HEK293 (cell line): ENCODE measurements at regions not wholly inside any gene's neighbourhood (a gene's known extent, or its start where the extent isn't known, plus 50 kb on each side); places are given as distances from the start of the nearest gene placed in this dataset.

ENCODE experiments used
- CTCF ChIA-PET: fragments of 350-600 bp; formaldehyde crosslinking; extraction: SDS; loops from one replicate; lab custom pipeline; 2021; ENCODE audit warnings: antibody characterized with exemption; lab: Yijun Ruan, JAX
- POLR2A ChIA-PET: fragments of 300-600 bp; formaldehyde crosslinking; extraction: SDS; loops from one replicate; lab custom pipeline; 2020; ENCODE audit warnings: antibody characterized with exemption, inconsistent platforms; lab: Yijun Ruan, JAX
- H3K27ac ChIP-seq: fragments of 200-500 bp; sonication (Bioruptor generic); 2 replicates; pipeline ENCODE4 v1.5.1; 2014; ENCODE audit warnings: low read depth, low read length, control low read depth, inconsistent platforms; ENCODE audit errors: extremely low read depth
- H3K36me3 ChIP-seq, 2 experiments: fragments of 200-500 bp in 1 of 2; sonication (Bioruptor generic) in 1 of 2; 1 replicate in 1 of 2; 2 replicates in 1 of 2; pipeline ENCODE4 v1.5.1; 2014 to 2017; ENCODE audit warnings: inconsistent platforms in 2 of 2, low read length in 2 of 2; ENCODE audit not compliant: control insufficient read depth in 2 of 2, insufficient read depth in 1 of 2
- H3K4me1 ChIP-seq: fragments of 200-500 bp; sonication (Bioruptor generic); 2 replicates; pipeline ENCODE4 v1.5.1; 2014; ENCODE audit warnings: mild to moderate bottlenecking, low read length, inconsistent platforms; ENCODE audit not compliant: control insufficient read depth, insufficient read depth
- H3K4me3 ChIP-seq: 2 replicates; pipeline ENCODE4 v1.5.1; 2011; ENCODE audit warnings: low read depth, mild to moderate bottlenecking, control low read depth, low read length, moderate library complexity
- H3K9me3 ChIP-seq: fragments of 200-500 bp; sonication (Bioruptor generic); 2 replicates; pipeline ENCODE4 v1.5.1; 2014; ENCODE audit warnings: low read depth, low read length, inconsistent platforms; ENCODE audit not compliant: control insufficient read depth, insufficient read depth
- SALL2 ChIP-seq: fragments of 450-650 bp; formaldehyde crosslinking; IDR thresholded peaks from 2 replicates; pipeline ENCODE4 v1.5.0; 2017; ENCODE audit warnings: missing biosample characterization, mild to moderate bottlenecking, missing genetic modification characterization, borderline replicate concordance
- YY1 ChIP-seq: fragments of 450-650 bp; formaldehyde crosslinking; IDR thresholded peaks from 2 replicates; pipeline ENCODE4 v1.5.1; 2018; ENCODE audit warnings: missing biosample characterization, missing genetic modification characterization
- ZIC2 ChIP-seq: fragments of 450-650 bp; formaldehyde crosslinking; IDR thresholded peaks from 2 replicates; pipeline ENCODE4 v1.5.1; 2016; ENCODE audit warnings: missing biosample characterization, missing genetic modification characterization
- ZNF121 ChIP-seq: fragments of 450-650 bp; formaldehyde crosslinking; IDR thresholded peaks from 2 replicates; pipeline ENCODE4 v1.5.1; 2016; ENCODE audit warnings: missing biosample characterization, missing genetic modification characterization
- ZNF175 ChIP-seq: fragments of 450-650 bp; formaldehyde crosslinking; IDR thresholded peaks from 2 replicates; pipeline ENCODE4 v1.5.1; 2016; ENCODE audit warnings: missing biosample characterization, missing genetic modification characterization
- ZNF239 ChIP-seq: fragments of 450-650 bp; formaldehyde crosslinking; IDR thresholded peaks from 2 replicates; pipeline ENCODE4 v1.5.1; 2016; ENCODE audit warnings: missing biosample characterization, missing genetic modification characterization
- ZNF248 ChIP-seq: fragments of 450-650 bp; formaldehyde crosslinking; IDR thresholded peaks from 2 replicates; pipeline ENCODE4 v1.5.1; 2017; ENCODE audit warnings: missing biosample characterization, missing genetic modification characterization
- ZNF548 ChIP-seq: fragments of 450-650 bp; formaldehyde crosslinking; IDR thresholded peaks from 2 replicates; pipeline ENCODE4 v1.5.1; 2016; ENCODE audit warnings: missing biosample characterization, missing genetic modification characterization
- ZNF555 ChIP-seq: fragments of 450-650 bp; formaldehyde crosslinking; conservative IDR thresholded peaks from 2 replicates; pipeline ENCODE4 v1.5.1; 2017; ENCODE audit warnings: missing biosample characterization, mild to moderate bottlenecking, missing genetic modification characterization, inconsistent platforms
- ZNF621 ChIP-seq: fragments of 450-650 bp; formaldehyde crosslinking; IDR thresholded peaks from 2 replicates; pipeline ENCODE4 v1.5.1; 2017; ENCODE audit warnings: missing biosample characterization, missing genetic modification characterization
- ZNF660 ChIP-seq: fragments of 450-650 bp; IDR thresholded peaks from 2 replicates; pipeline ENCODE4 v1.5.1; 2018; ENCODE audit warnings: missing biosample characterization, mild to moderate bottlenecking, missing genetic modification characterization
- ZNF707 ChIP-seq: fragments of 450-650 bp; formaldehyde crosslinking; IDR thresholded peaks from 2 replicates; pipeline ENCODE4 v1.5.1; 2016; ENCODE audit warnings: missing biosample characterization, missing genetic modification characterization
- ZNF830 ChIP-seq: fragments of 450-650 bp; IDR thresholded peaks from 2 replicates; pipeline ENCODE4 v1.5.0; 2018; ENCODE audit warnings: missing biosample characterization, missing genetic modification characterization, low read depth, mild to moderate bottlenecking, moderate library complexity
- TF ChIP-seq, protein P1 (sequence below): fragments of 450-650 bp; formaldehyde crosslinking; IDR thresholded peaks from 2 replicates; pipeline ENCODE4 v1.5.1; 2016; ENCODE audit warnings: missing biosample characterization, missing genetic modification characterization, borderline replicate concordance
- TF ChIP-seq, protein P2 (sequence below): fragments of 450-650 bp; formaldehyde crosslinking; IDR thresholded peaks from 2 replicates; pipeline ENCODE4 v1.5.1; 2016; ENCODE audit warnings: missing biosample characterization, missing genetic modification characterization
- TF ChIP-seq, protein P3 (sequence below): sonication (generic); formaldehyde crosslinking; IDR thresholded peaks from 2 replicates; pipeline ENCODE4 v1.8.1; 2022; ENCODE audit warnings: mild to moderate bottlenecking, moderate library complexity, missing genetic modification reagents
- TF ChIP-seq, protein P4 (sequence below): fragments of 450-650 bp; formaldehyde crosslinking; IDR thresholded peaks from 2 replicates; pipeline ENCODE4 v1.5.1; 2016; ENCODE audit warnings: missing biosample characterization, missing genetic modification characterization, borderline replicate concordance
- TF ChIP-seq, protein P5 (sequence below): fragments of 450-650 bp; formaldehyde crosslinking; IDR thresholded peaks from 2 replicates; pipeline ENCODE4 v1.5.0; 2017; ENCODE audit warnings: missing biosample characterization, missing genetic modification characterization, borderline replicate concordance
- TF ChIP-seq, protein P6 (sequence below): fragments of 450-650 bp; formaldehyde crosslinking; IDR thresholded peaks from 2 replicates; pipeline ENCODE4 v1.5.1; 2016; ENCODE audit warnings: missing biosample characterization, missing genetic modification characterization, borderline replicate concordance

DNA sequence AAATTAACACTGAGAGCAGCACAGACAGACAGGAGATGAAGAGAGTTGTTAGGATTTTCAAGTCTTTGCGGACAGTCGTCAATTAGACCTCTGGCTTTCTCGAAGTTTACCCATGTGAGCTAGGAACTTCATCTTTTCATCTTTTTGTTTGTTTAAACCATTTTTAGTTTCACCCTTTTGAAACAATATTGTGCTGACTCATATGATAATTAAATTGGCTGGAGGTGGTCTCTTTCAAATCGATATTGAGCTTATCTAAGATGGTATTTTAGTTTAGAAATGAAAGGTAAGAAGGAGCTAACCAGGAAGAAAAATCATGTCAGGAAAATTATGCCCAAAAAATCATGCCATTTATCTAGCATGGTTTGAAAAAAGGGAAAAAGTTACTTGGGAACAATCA, 415.8 kb upstream of the SEMA3A start:
- ChIA-PET CTCF (interaction anchor here (0.6 to 0.7 kb wide), 2 partner anchors 320 to 846 kb away, joined by 3 read pairs; no protein-coding TSS in a partner anchor), POLR2A (no interaction called here)
- Histone ChIP-seq H3K36me3 (no peaks in the 10 kb centered on the region), H3K27ac (no peak overlapping the region), H3K9me3 (no peaks in the 10 kb centered on the region), H3K4me3 (no peak overlapping the region), H3K4me1 (no peaks in the 10 kb centered on the region)
- no peak for TF ChIP-seq ZNF707 (tag by site-specific recombination)
- TF ChIP-seq SALL2 (tag by site-specific recombination) = no peak
- TF ChIP-seq, protein P1, sequence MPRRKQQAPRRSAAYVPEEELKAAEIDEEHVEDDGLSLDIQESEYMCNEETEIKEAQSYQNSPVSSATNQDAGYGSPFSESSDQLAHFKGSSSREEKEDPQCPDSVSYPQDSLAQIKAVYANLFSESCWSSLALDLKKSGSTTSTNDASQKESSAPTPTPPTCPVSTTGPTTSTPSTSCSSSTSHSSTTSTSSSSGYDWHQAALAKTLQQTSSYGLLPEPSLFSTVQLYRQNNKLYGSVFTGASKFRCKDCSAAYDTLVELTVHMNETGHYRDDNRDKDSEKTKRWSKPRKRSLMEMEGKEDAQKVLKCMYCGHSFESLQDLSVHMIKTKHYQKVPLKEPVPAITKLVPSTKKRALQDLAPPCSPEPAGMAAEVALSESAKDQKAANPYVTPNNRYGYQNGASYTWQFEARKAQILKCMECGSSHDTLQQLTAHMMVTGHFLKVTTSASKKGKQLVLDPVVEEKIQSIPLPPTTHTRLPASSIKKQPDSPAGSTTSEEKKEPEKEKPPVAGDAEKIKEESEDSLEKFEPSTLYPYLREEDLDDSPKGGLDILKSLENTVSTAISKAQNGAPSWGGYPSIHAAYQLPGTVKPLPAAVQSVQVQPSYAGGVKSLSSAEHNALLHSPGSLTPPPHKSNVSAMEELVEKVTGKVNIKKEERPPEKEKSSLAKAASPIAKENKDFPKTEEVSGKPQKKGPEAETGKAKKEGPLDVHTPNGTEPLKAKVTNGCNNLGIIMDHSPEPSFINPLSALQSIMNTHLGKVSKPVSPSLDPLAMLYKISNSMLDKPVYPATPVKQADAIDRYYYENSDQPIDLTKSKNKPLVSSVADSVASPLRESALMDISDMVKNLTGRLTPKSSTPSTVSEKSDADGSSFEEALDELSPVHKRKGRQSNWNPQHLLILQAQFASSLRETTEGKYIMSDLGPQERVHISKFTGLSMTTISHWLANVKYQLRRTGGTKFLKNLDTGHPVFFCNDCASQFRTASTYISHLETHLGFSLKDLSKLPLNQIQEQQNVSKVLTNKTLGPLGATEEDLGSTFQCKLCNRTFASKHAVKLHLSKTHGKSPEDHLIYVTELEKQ (tag by site-specific recombination) = no peak
- TF ChIP-seq, protein P2, sequence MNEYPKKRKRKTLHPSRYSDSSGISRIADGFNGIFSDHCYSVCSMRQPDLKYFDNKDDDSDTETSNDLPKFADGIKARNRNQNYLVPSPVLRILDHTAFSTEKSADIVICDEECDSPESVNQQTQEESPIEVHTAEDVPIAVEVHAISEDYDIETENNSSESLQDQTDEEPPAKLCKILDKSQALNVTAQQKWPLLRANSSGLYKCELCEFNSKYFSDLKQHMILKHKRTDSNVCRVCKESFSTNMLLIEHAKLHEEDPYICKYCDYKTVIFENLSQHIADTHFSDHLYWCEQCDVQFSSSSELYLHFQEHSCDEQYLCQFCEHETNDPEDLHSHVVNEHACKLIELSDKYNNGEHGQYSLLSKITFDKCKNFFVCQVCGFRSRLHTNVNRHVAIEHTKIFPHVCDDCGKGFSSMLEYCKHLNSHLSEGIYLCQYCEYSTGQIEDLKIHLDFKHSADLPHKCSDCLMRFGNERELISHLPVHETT (tag by site-specific recombination) = no peak
- TF ChIP-seq ZNF175 = no peak
- no peak for TF ChIP-seq YY1 (tag by site-specific recombination)
- TF ChIP-seq, protein P3, sequence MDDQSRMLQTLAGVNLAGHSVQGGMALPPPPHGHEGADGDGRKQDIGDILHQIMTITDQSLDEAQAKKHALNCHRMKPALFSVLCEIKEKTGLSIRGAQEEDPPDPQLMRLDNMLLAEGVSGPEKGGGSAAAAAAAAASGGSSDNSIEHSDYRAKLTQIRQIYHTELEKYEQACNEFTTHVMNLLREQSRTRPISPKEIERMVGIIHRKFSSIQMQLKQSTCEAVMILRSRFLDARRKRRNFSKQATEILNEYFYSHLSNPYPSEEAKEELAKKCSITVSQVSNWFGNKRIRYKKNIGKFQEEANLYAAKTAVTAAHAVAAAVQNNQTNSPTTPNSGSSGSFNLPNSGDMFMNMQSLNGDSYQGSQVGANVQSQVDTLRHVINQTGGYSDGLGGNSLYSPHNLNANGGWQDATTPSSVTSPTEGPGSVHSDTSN (CRISPR knock-in tag) = no peak

DNA sequence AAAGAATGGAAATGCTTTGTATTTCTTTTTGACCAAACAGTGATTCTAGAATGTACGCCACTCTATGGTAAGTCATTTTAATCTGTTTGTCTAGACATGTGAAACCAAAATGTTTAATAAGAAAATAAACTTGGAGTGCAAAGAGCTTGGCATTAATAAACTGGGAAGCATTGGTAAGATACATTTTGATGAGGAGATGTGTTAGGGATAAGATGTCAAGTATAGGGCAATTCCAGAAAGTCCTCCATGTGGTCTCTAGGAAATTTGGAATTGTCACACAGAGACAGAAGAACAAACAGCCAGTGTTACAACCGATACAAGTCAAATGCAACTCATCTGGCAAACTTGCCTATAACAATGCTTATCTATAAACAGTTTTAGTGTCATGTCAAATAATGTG, 410.7 kb upstream of the SEMA3A start:
- no peak overlapping the region for H3K27ac ChIP-seq
- H3K4me1 ChIP-seq = no peaks in the 10 kb centered on the region
- ChIA-PET POLR2A (no interaction called here), CTCF (interaction anchor here (1.1 kb wide), 1 partner anchor 631 kb away, joined by 3 read pairs; no protein-coding TSS in a partner anchor)
- H3K4me3 ChIP-seq = no peak overlapping the region
- no peaks in the 10 kb centered on the region for H3K9me3 ChIP-seq
- no peaks in the 10 kb centered on the region for H3K36me3 ChIP-seq
- TF ChIP-seq, protein P4, sequence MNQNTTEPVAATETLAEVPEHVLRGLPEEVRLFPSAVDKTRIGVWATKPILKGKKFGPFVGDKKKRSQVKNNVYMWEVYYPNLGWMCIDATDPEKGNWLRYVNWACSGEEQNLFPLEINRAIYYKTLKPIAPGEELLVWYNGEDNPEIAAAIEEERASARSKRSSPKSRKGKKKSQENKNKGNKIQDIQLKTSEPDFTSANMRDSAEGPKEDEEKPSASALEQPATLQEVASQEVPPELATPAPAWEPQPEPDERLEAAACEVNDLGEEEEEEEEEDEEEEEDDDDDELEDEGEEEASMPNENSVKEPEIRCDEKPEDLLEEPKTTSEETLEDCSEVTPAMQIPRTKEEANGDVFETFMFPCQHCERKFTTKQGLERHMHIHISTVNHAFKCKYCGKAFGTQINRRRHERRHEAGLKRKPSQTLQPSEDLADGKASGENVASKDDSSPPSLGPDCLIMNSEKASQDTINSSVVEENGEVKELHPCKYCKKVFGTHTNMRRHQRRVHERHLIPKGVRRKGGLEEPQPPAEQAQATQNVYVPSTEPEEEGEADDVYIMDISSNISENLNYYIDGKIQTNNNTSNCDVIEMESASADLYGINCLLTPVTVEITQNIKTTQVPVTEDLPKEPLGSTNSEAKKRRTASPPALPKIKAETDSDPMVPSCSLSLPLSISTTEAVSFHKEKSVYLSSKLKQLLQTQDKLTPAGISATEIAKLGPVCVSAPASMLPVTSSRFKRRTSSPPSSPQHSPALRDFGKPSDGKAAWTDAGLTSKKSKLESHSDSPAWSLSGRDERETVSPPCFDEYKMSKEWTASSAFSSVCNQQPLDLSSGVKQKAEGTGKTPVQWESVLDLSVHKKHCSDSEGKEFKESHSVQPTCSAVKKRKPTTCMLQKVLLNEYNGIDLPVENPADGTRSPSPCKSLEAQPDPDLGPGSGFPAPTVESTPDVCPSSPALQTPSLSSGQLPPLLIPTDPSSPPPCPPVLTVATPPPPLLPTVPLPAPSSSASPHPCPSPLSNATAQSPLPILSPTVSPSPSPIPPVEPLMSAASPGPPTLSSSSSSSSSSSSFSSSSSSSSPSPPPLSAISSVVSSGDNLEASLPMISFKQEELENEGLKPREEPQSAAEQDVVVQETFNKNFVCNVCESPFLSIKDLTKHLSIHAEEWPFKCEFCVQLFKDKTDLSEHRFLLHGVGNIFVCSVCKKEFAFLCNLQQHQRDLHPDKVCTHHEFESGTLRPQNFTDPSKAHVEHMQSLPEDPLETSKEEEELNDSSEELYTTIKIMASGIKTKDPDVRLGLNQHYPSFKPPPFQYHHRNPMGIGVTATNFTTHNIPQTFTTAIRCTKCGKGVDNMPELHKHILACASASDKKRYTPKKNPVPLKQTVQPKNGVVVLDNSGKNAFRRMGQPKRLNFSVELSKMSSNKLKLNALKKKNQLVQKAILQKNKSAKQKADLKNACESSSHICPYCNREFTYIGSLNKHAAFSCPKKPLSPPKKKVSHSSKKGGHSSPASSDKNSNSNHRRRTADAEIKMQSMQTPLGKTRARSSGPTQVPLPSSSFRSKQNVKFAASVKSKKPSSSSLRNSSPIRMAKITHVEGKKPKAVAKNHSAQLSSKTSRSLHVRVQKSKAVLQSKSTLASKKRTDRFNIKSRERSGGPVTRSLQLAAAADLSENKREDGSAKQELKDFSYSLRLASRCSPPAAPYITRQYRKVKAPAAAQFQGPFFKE (tag by site-specific recombination) = no peak
- no peak for TF ChIP-seq ZNF555
- no peak for TF ChIP-seq ZNF621 (tag by site-specific recombination)
- TF ChIP-seq, protein P5, sequence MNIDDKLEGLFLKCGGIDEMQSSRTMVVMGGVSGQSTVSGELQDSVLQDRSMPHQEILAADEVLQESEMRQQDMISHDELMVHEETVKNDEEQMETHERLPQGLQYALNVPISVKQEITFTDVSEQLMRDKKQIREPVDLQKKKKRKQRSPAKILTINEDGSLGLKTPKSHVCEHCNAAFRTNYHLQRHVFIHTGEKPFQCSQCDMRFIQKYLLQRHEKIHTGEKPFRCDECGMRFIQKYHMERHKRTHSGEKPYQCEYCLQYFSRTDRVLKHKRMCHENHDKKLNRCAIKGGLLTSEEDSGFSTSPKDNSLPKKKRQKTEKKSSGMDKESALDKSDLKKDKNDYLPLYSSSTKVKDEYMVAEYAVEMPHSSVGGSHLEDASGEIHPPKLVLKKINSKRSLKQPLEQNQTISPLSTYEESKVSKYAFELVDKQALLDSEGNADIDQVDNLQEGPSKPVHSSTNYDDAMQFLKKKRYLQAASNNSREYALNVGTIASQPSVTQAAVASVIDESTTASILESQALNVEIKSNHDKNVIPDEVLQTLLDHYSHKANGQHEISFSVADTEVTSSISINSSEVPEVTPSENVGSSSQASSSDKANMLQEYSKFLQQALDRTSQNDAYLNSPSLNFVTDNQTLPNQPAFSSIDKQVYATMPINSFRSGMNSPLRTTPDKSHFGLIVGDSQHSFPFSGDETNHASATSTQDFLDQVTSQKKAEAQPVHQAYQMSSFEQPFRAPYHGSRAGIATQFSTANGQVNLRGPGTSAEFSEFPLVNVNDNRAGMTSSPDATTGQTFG = no peak
- no peak for TF ChIP-seq ZNF121 (tag by site-specific recombination)
- no peak for TF ChIP-seq ZNF548 (tag by site-specific recombination)
- TF ChIP-seq ZNF830 (tag by site-specific recombination) = no peak
- no peak for TF ChIP-seq ZIC2
- TF ChIP-seq ZNF248 (tag by site-specific recombination) = no peak
- no peak for TF ChIP-seq ZNF239 (tag by site-specific recombination)
- TF ChIP-seq, protein P6, sequence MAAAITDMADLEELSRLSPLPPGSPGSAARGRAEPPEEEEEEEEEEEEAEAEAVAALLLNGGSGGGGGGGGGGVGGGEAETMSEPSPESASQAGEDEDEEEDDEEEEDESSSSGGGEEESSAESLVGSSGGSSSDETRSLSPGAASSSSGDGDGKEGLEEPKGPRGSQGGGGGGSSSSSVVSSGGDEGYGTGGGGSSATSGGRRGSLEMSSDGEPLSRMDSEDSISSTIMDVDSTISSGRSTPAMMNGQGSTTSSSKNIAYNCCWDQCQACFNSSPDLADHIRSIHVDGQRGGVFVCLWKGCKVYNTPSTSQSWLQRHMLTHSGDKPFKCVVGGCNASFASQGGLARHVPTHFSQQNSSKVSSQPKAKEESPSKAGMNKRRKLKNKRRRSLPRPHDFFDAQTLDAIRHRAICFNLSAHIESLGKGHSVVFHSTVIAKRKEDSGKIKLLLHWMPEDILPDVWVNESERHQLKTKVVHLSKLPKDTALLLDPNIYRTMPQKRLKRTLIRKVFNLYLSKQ = no peak
- no peak for TF ChIP-seq ZNF660 (tag by site-specific recombination)
